Suppressor macrophage treated with lipopolysaccharide for 1 hour (primary cell): ENCODE measurements at regions not wholly inside any gene's neighbourhood (a gene's known extent, or its start where the extent isn't known, plus 50 kb on each side); places are given as distances from the start of the nearest gene placed in this dataset.

Source experiments
- DNase-seq, 3 donors: peaks; one replicate each; pipeline ENCODE4 v3.0.0-alpha.2; 2020 to 2022

- DNase-seq: no peak
These were observed 381.2 kb downstream of the BCL11B start for GRCh38 chr14:98890556-98891340.

GRCh38 chr14:98893675-98894074, 378.3 kb downstream of the BCL11B start:
- no peak for DNase-seq

- no peak for DNase-seq
These were observed 377.4 kb downstream of the BCL11B start for GRCh38 chr14:98894600-98894999.

GRCh38 chr14:98896449-98896848, 375.5 kb downstream of the BCL11B start:
- no peak for DNase-seq

GRCh38 chr14:98897605-98898309, 374.2 kb downstream of the BCL11B start:
- no peak for DNase-seq

- no peak for DNase-seq
These were observed 372.6 kb downstream of the BCL11B start for GRCh38 chr14:98899441-98899840.

- DNase-seq: no peak
These were observed 371.8 kb downstream of the BCL11B start for GRCh38 chr14:98900236-98900635.

GRCh38 chr14:98900798-98901197, 371.2 kb downstream of the BCL11B start:
- DNase-seq: no peak

GRCh38 chr14:98901511-98902205, 370.3 kb downstream of the BCL11B start:
- no peak for DNase-seq

- DNase-seq: no peak
These were observed 368.6 kb downstream of the BCL11B start for GRCh38 chr14:98903371-98903770.

- DNase-seq: no peak
These were observed 367.3 kb downstream of the BCL11B start for GRCh38 chr14:98904677-98905076.

- no peak for DNase-seq
These were observed 365.6 kb downstream of the BCL11B start for GRCh38 chr14:98906123-98906995.

GRCh38 chr14:98907271-98907670, 364.7 kb downstream of the BCL11B start:
- DNase-seq: no peak

GRCh38 chr14:98908050-98908449, 363.9 kb downstream of the BCL11B start:
- DNase-seq: no peak

GRCh38 chr14:98909251-98909944, 362.6 kb downstream of the BCL11B start:
- peak; percentile 14 to 55 (median 27) for DNase-seq

- DNase-seq: no peak
These were observed 361.9 kb downstream of the BCL11B start for GRCh38 chr14:98910061-98910460.

- no peak for DNase-seq
These were observed 359.3 kb downstream of the BCL11B start for GRCh38 chr14:98912655-98913054.

- DNase-seq: no peak
These were observed 357.9 kb downstream of the BCL11B start for GRCh38 chr14:98913967-98914650.

GRCh38 chr14:98914942-98915341, 357.1 kb downstream of the BCL11B start:
- no peak for DNase-seq

- no peak for DNase-seq
These were observed 356.4 kb downstream of the BCL11B start for GRCh38 chr14:98915625-98916024.

GRCh38 chr14:98916036-98916435, 356.0 kb downstream of the BCL11B start:
- no peak for DNase-seq
